Brain pericyte (primary cell): ENCODE measurements at regions not wholly inside any gene's neighbourhood (a gene's known extent, or its start where the extent isn't known, plus 50 kb on each side); places are given as distances from the start of the nearest gene placed in this dataset.
"Not testable (repeated sequence)": the region's sequence is repeated elsewhere in the genome, so short reads cannot be mapped to it uniquely, and the experiment has no call there.

Source experiments
- DNase-seq: peaks from one replicate; pipeline ENCODE4 v3.0.0-alpha.2; 2012; ENCODE audit warnings: low read depth, low spot score

GRCh38 chr16:5231246-5231759 is 133.7 kb upstream of the EEF2KMT start:
- no peak for DNase-seq

GRCh38 chr16:5228369-5228768 is 130.8 kb upstream of the EEF2KMT start:
- no peak for DNase-seq

- DNase-seq = no peak
These were observed 128.5 kb upstream of the EEF2KMT start for GRCh38 chr16:5225931-5226655.

GRCh38 chr16:5222761-5223160 is 125.2 kb upstream of the EEF2KMT start:
- no peak for DNase-seq

GRCh38 chr16:5221831-5222230 is 124.2 kb upstream of the EEF2KMT start:
- DNase-seq = not testable (repeated sequence)

- no peak for DNase-seq
These were observed 123.1 kb upstream of the EEF2KMT start for GRCh38 chr16:5220705-5221104.

- no peak for DNase-seq
These were observed 119.0 kb upstream of the EEF2KMT start for GRCh38 chr16:5216441-5217080.

GRCh38 chr16:5215901-5216300 is 118.3 kb upstream of the EEF2KMT start:
- no peak for DNase-seq

- no peak for DNase-seq
These were observed 116.9 kb upstream of the EEF2KMT start for GRCh38 chr16:5214466-5214865.

- not testable (repeated sequence) for DNase-seq
These were observed 114.9 kb upstream of the EEF2KMT start for GRCh38 chr16:5212501-5212900.

GRCh38 chr16:5207862-5208498 is 110.4 kb upstream of the EEF2KMT start:
- DNase-seq = not testable (repeated sequence)

- DNase-seq = no peak
These were observed 109.5 kb upstream of the EEF2KMT start for GRCh38 chr16:5207001-5207523.

GRCh38 chr16:5206331-5206990 is 108.9 kb upstream of the EEF2KMT start:
- no peak for DNase-seq

- no peak for DNase-seq
These were observed 107.9 kb upstream of the EEF2KMT start for GRCh38 chr16:5205361-5206040.

GRCh38 chr16:5203675-5204074 is 106.1 kb upstream of the EEF2KMT start:
- DNase-seq = not testable (repeated sequence)

- DNase-seq = no peak
These were observed 102.5 kb upstream of the EEF2KMT start for GRCh38 chr16:5200123-5200522.

GRCh38 chr16:5196204-5196603 is 98.6 kb upstream of the EEF2KMT start:
- DNase-seq = no peak

GRCh38 chr16:5193861-5194260 is 96.3 kb upstream of the EEF2KMT start:
- DNase-seq = no peak

GRCh38 chr16:5188989-5189352 is 91.4 kb upstream of the EEF2KMT start:
- no peak for DNase-seq

- DNase-seq = no peak
These were observed 90.9 kb upstream of the EEF2KMT start for GRCh38 chr16:5188318-5188988.
